ENCODE measurements at regions not wholly inside any gene's neighbourhood (a gene's known extent, or its start where the extent isn't known, plus 50 kb on each side); places are given as distances from the start of the nearest gene placed in this dataset.

- Histone ChIP-seq H3K23me2 (ENCODE audit: low read depth, low read length) (no peaks in the 10 kb centered on the region), H4K5ac (ENCODE audit: insufficient read length, low read depth, low read length) (no peak overlapping the region), H3K27ac (ENCODE audit: low read depth, low read length) (no peak overlapping the region), H2AFZ (ENCODE audit: low read length) (no peak overlapping the region), H3K4me1 (replicated peaks in 1 of 4; ENCODE audit: control insufficient read depth in 3 of 4, insufficient read depth in 4 of 4, low read length in 3 of 4) (0 out of 7 replicates have a peak, but pooled peaks cover 0 to under 1% (median 0%) of the 10 kb centered on the region in 4 experiments), H2BK15ac (ENCODE audit: low read length) (no peak overlapping the region), H2AK5ac (ENCODE audit: low read depth, low read length) (no peak overlapping the region), H2BK12ac (ENCODE audit: low read depth, low read length) (no peak overlapping the region), H4K20me1 (replicated peaks in 1 of 2; ENCODE audit: control insufficient read depth in 1 of 2, insufficient read depth in 2 of 2, low read length in 2 of 2) (no peaks in the 10 kb centered on the region), H3K4ac (replicated peaks; ENCODE audit: insufficient read length, low read depth, low read length) (no peak overlapping the region), H2BK20ac (ENCODE audit: low read length) (no peak overlapping the region), H3K27me3 (replicated peaks in 1 of 4; ENCODE audit: control insufficient read depth in 3 of 4, extremely low read depth in 1 of 4, insufficient read depth in 3 of 4, low read length in 3 of 4) (no peaks in the 10 kb centered on the region), H3K79me1 (ENCODE audit: low read depth, low read length) (no peaks in the 10 kb centered on the region), H3K23ac (ENCODE audit: insufficient read length) (no peak overlapping the region), H3K9me3 (ENCODE audit: insufficient read depth in 2 of 2, low read depth in 1 of 2, low read length in 1 of 2) (no peaks in the 10 kb centered on the region), H3K4me2 (ENCODE audit: insufficient read depth in 1 of 2, low read depth in 2 of 2, low read length in 2 of 2) (no peak overlapping the region), H3K18ac (ENCODE audit: extremely low read depth, low read length) (no peak overlapping the region), H3K36me3 (ENCODE audit: control insufficient read depth in 2 of 4, insufficient read depth in 4 of 4, low read length in 3 of 4) (no peaks in the 10 kb centered on the region), H3K79me2 (ENCODE audit: control insufficient read depth in 1 of 2, insufficient read depth in 2 of 2, low read length in 2 of 2) (no peaks in the 10 kb centered on the region), H3K4me3 (ENCODE audit: extremely low read depth in 1 of 4, insufficient read depth in 2 of 4, low read depth in 3 of 4, low read length in 4 of 4) (no peak overlapping the region), H4K91ac (replicated peaks; ENCODE audit: insufficient read length, low read length) (no peak overlapping the region), H3K14ac (ENCODE audit: insufficient read length) (no peak overlapping the region), H3K56ac (replicated peaks; ENCODE audit: insufficient read length, low read depth, low read length) (no peak overlapping the region), H2BK5ac (ENCODE audit: low read depth, low read length) (no peak overlapping the region), H4K8ac (ENCODE audit: extremely low read depth, insufficient read depth, low read length) (no peak overlapping the region), H3K9ac (replicated peaks in 1 of 4; ENCODE audit: extremely low read depth in 1 of 4, low read depth in 3 of 4, low read length in 3 of 4) (no peak overlapping the region), H2BK120ac (replicated peaks; ENCODE audit: low read depth, low read length) (no peak overlapping the region)
- ChIA-PET POLR2A (ENCODE audit: partially characterized antibody) (no interaction called here), CTCF (ENCODE audit: partially characterized antibody) (no interaction called here)
- WGBS, 2 experiments (ENCODE audit: extremely low coverage in 1 of 2, insufficient coverage in 1 of 2, insufficient read length in 1 of 2, insufficient replicate concordance in 2 of 2, low coverage in 1 of 2, low lambda C conversion rate in 2 of 2, missing lambda C conversion rate in 1 of 2) = 72% methylated on average over 6 of the region's 6 CpGs; no CpG with 5 or more reads in 1 of the 2 experiments
- DNase-seq (ENCODE audit: low read depth in 1 of 2, low spot score in 2 of 2) (no peak), FAIRE-seq (no peak)
- TF ChIP-seq CTBP2 (IDR thresholded peaks at IDR 0.05; ENCODE audit: borderline replicate concordance, insufficient read depth, insufficient read length, low read length) (no peak), RAD21 (IDR thresholded peaks at IDR 0.05 in 1 of 2, conservative IDR thresholded peaks at IDR 0.05 in 1 of 2; ENCODE audit: low read depth in 2 of 2, low read length in 2 of 2) (no peak), BRCA1 (IDR thresholded peaks at IDR 0.05; ENCODE audit: low read depth, low read length) (no peak), PHF8 (conservative IDR thresholded peaks at IDR 0.05; ENCODE audit: low read depth, low read length) (no peak)
Measured at GRCh38 chr2:11013196-11013595, 101.5 kb downstream of the KCNF1 start.

All from H1 (cell line).